ENCODE measurements at regions not wholly inside any gene's neighbourhood (a gene's known extent, or its start where the extent isn't known, plus 50 kb on each side); places are given as distances from the start of the nearest gene placed in this dataset.

- no peak for DNase-seq
Measured at GRCh38 chr14:83764656-83765599, 1765.0 kb upstream of the FLRT2 start.

GRCh38 chr14:83777516-83777915, 1752.4 kb upstream of the FLRT2 start:
- no peak for DNase-seq

- DNase-seq, result no peak
Measured at GRCh38 chr14:83779266-83779665, 1750.7 kb upstream of the FLRT2 start.

GRCh38 chr14:83780321-83780720, 1749.6 kb upstream of the FLRT2 start:
- DNase-seq, result no peak

- DNase-seq, result no peak
Measured at GRCh38 chr14:83798421-83798820, 1731.5 kb upstream of the FLRT2 start.

- no peak for DNase-seq
Measured at GRCh38 chr14:83799233-83799632, 1730.7 kb upstream of the FLRT2 start.

GRCh38 chr14:83814896-83815295, 1715.0 kb upstream of the FLRT2 start:
- DNase-seq, result no peak

- DNase-seq, result no peak
Measured at GRCh38 chr14:83816761-83817160, 1713.2 kb upstream of the FLRT2 start.

- no peak for DNase-seq
Measured at GRCh38 chr14:83825843-83826242, 1704.1 kb upstream of the FLRT2 start.

- no peak for DNase-seq
Measured at GRCh38 chr14:83826838-83827237, 1703.1 kb upstream of the FLRT2 start.

- no peak for DNase-seq
Measured at GRCh38 chr14:83827383-83827782, 1702.6 kb upstream of the FLRT2 start.

GRCh38 chr14:83828406-83828805, 1701.5 kb upstream of the FLRT2 start:
- DNase-seq, result no peak

- DNase-seq, result no peak
Measured at GRCh38 chr14:83830316-83830715, 1699.6 kb upstream of the FLRT2 start.

GRCh38 chr14:83838226-83838625, 1691.7 kb upstream of the FLRT2 start:
- DNase-seq, result no peak

GRCh38 chr14:83842547-83842946, 1687.4 kb upstream of the FLRT2 start:
- peak; percentile 70 for DNase-seq

GRCh38 chr14:83847102-83847501, 1682.8 kb upstream of the FLRT2 start:
- DNase-seq, result no peak

GRCh38 chr14:83850092-83850491, 1679.9 kb upstream of the FLRT2 start:
- no peak for DNase-seq

GRCh38 chr14:83856334-83856733, 1673.6 kb upstream of the FLRT2 start:
- no peak for DNase-seq

GRCh38 chr14:83860631-83861155, 1669.3 kb upstream of the FLRT2 start:
- no peak for DNase-seq

GRCh38 chr14:83863042-83863774, 1666.7 kb upstream of the FLRT2 start:
- DNase-seq, result peak; percentile 20

- DNase-seq, result no peak
Measured at GRCh38 chr14:83864106-83864505, 1665.8 kb upstream of the FLRT2 start.

GRCh38 chr14:83867566-83868225, 1662.2 kb upstream of the FLRT2 start:
- DNase-seq, result peak; percentile 53

GRCh38 chr14:83870546-83871270, 1659.2 kb upstream of the FLRT2 start:
- no peak for DNase-seq

Measured in NCI-H345 (cell line).